GM18526 (cell line): ENCODE measurements at regions not wholly inside any gene's neighbourhood (a gene's known extent, or its start where the extent isn't known, plus 50 kb on each side); places are given as distances from the start of the nearest gene placed in this dataset.

Experiments used
- POLR2A ChIP-seq: IDR thresholded peaks from 3 replicates; pipeline ENCODE4 v1.6.1; 2011; ENCODE audit not compliant: insufficient read length; ENCODE audit errors: extremely low read depth

DNA sequence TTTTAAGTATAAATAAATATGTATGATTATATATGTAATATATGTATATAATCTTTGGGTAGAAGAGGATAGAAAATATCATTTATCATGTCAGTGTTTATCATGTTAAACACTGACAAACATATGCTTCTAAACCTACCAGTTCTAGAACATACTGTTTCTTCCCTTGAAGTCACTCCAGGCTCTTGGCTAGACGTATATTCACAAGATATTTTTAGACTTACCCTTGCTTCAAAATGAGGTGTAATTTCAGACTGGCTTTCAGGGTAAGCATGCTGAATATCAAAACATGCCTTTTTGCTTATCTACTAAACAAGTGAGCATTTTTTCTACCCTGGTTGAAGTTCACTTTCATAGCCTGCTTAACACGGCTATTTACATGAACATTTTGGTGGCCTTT lies 642.4 kb upstream of the PKDCC start:
- no peak for TF ChIP-seq POLR2A

DNA sequence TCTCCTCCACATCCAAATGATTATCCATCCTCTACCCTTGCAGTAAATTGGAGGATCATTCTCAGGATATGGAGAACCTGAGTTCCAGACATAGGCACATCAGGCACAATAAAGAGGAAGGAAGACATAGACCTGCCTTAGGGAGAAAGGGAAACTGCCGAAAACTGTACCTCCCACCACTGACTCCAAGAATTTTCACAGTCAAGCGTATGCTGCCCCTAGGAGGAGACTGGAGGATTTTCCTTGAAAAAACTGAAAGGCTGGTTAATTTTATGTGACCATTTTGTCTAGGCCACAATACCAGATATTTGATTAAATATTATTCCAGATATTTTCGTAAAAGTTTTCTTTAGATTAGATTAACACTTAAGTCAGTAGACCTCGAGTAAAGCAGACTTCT lies 638.5 kb upstream of the PKDCC start:
- TF ChIP-seq POLR2A = no peak

DNA sequence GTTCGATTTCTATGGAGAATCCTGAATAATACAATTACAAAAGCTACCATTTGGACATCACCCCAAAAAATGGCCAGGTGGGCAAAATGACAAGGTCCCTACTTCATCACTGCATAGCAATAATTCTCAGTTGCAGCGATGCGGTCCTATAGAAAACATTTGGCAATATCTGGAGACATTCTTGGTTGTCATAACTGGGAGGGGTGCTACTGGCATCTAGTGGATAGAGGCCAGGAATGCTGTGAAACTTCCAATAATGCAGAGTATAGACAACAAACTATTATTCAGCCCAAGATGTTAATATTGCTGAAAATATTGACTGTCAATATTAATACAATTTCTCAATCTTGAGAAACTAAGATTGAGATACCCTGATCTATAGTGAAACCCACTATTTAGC lies 637.8 kb upstream of the PKDCC start:
- TF ChIP-seq POLR2A = no peak

DNA sequence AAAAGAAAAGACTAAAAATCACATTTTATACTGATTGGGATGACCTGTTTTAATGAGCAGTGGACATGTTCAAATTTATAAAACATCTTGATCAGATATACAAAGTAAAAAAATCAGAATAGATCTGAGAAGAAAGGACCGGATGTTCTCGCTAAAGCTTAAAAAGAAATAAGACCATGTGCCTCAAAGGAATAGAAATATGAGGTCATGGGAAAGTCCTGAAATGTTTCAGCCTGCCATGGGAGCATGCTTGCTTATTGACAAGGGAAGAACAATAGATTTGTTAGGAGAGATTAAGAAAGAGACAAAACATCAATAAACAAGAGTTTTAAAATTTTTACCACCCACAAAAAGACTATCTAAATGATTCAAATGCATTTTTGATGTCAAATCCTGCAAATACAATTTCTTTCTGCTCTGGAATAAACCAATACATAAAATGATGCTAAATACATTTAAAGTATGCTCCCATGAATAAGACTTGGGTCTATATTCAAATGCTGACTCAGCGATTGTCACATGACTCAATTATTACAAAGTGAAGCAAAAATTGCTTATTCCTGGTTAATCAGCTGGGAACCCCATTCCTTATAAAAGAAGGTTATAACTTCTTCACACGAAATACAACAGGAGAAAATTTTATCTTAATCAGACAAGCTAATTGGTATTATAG lies 633.9 kb upstream of the PKDCC start:
- no peak for TF ChIP-seq POLR2A

DNA sequence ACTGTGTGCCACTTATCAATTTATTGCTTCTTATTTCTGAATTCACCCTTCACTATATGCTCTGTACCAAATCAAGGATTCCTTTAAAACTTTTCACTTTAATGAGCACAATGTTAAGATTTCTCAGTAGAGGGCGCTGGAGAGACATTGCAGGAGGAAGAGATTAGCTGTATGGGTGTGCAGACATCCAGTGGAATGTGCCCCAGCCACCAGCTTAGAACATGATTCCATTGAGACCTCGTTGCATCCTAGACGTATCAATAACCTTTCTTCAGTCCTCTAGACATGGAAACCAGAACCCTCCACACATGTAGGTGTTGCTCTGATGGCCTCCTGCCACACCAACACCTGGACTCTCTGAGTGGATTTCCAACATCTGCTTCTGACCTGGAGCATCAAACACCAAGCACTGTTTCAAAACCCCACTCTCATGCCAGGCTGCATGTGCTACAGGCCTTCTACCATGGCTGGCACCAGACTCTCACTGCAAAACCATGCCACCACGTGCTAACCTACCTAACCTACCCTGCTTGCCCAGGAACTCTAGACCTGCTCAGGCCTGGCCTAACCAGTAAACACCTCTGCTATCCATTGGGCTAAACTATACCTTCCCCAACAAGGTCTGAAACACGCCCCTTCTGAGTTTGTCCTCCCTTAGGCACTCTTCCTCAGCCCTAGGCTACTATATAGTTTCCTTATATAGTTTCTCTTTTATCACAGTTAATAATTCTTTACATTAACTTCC lies 633.2 kb upstream of the PKDCC start:
- TF ChIP-seq POLR2A = no peak

DNA sequence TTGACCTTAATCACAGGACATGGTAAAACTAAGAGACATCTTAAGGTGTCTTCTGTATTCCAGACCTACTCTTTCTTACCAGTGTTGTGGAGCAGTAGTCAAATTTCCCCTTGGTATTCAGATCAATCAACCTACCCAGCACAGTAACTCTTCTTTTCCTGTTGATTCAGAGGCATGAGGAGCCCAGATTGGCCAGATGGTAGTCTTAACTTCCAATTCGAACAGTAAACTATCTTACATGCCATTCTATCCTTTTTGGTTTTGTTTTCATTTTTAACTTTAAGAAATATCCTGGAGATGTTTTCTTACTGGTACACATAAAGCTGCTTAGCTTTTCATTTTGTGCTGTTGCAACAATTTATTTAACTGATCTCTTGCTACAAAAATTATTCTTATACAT lies 630.3 kb upstream of the PKDCC start:
- no peak for TF ChIP-seq POLR2A

DNA sequence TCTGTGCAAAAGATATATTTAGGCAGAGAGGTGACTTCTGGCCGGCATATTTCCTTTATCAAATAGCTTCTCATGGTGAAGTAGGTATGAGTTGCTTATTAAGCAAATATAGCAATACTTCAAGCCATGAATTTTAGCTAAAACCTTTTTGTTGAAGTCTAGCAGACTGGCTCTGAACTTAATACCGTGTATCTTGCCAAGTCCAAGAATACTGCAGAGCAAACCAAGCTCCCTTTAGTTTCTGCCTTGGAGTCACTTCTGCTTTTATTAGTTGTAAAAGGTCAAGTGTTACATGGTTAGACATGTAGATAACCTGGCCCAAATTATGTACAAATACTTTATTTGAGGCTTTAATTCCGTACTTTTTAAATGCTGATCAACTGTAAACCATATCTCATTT lies 627.6 kb upstream of the PKDCC start:
- TF ChIP-seq POLR2A = no peak

DNA sequence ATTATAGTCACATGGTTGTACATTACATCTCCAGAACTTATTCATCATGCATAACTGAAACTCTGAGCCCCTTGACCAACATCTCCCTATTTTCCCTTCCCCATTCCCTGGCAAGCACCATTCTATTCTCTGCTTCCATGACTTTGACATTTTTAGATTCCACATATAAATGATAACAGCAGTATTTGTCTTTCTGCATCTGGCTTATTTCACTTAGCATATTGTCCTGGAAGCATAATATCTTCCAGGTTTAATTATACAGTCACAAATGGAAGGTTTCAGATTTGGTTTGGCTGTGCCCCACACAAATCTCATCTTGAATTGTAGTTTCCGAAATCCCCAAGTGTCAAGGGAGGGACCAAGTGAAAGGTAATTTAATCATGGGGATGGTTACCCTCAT lies 626.9 kb upstream of the PKDCC start:
- no peak for TF ChIP-seq POLR2A

DNA sequence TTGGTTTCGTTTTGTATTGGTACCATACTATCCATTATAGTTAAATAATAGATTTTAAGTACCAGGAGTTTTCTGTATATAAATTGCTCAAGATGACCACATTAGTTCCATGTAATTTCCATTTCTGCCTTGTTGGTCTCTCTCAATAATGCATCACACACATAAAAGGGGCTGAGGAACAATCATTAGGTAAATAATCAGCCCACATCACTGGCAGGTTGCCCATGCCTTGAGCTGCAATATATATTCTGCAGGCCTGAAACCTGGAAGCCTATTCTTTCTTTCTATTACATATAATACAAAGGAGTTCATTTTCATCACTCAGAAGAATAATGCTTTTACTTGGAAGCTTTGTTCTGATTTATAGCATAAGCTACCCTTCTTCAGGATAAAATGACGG lies 616.1 kb upstream of the PKDCC start:
- TF ChIP-seq POLR2A = no peak

DNA sequence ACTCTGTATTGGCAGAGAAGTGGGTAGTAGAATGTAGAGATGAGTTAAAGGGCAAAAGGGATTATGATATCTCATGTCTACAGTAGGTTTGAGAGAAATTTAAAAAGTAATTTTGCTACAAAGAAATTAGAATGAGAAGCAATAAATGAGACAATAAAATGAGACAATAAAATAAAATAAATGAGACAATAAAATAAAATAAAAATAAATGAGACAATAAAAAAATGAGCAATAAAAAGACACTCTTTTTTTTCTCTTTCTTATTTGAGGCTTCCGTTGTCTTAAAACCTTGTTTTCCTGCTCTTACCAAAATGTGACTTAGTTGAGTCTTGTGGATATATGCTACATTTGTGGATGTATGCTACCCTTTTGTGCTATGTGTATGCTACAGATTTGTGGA lies 615.4 kb upstream of the PKDCC start:
- TF ChIP-seq POLR2A = no peak

DNA sequence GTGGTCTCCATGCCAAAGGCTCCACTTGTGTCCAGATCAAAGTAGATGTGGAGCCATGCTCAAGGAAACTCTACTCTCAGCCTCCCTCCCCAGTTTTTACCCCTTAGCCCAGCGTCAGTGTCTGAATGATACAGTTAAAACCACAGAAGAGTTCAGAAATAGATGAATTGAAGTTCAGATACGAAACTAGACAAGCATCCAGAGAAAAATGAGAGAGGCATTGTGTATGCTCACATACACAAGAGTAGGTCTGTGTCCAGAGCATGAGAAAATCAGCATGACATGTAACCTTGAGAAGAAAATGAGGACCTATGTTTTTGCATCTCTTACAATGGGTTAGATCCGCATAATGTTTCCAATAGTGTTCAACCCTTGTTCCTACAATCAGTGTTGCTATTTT lies 612.8 kb upstream of the PKDCC start:
- no peak for TF ChIP-seq POLR2A

DNA sequence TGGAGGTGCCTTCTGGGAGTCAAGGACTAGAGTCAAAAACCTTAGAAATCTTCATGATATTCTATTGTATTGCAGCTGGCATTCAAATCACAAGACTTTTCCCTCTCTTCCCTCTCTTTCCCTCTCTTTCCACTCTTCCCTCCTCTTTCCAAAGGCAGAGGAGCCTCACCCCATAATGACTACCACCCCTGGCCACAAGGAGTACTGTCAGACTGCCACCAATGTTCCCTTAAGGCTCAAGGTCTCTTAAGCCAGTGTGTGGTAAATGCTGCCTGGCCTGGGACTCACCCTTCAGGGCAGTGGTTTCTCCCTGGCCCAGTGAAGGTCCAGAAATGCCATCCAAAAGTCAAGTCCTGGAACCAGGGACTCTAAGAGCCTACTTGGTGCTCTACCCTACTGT lies 605.9 kb upstream of the PKDCC start:
- no peak for TF ChIP-seq POLR2A

DNA sequence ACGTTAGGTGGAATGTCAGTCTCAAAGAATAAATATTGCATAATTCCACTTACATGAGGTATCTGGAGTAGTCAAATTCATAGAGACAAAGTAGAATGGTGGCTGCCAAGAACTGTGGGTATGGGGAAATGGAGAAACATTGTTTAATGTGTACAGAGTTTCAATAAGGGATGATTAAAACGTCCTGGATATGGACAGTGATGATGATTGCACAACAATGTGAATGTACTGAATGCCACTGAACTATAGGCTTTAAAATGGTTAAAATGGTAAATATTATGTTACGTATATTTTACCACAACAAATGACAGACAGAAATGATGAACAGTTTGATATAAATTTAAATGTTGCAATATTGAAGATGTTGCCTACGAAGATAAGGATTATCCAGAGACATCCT lies 602.0 kb upstream of the PKDCC start:
- no peak for TF ChIP-seq POLR2A

DNA sequence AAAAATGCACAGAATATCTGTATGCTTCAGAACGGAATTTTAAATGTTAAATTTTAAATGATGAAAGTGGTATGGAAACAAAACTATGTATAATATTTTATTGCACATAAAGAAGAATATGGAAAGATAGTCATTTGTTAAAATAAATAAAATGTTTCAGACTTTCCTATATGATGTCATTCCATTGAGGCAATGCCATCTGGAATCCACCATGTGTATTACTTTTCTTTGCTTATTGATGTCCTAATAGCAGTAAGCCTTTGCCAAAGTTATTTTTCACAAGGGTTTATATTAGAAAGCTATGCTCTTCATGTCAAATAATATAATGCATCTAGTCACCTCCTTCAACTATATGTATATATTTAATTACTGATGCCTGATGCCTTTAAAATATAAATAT lies 601.6 kb upstream of the PKDCC start:
- no peak for TF ChIP-seq POLR2A

DNA sequence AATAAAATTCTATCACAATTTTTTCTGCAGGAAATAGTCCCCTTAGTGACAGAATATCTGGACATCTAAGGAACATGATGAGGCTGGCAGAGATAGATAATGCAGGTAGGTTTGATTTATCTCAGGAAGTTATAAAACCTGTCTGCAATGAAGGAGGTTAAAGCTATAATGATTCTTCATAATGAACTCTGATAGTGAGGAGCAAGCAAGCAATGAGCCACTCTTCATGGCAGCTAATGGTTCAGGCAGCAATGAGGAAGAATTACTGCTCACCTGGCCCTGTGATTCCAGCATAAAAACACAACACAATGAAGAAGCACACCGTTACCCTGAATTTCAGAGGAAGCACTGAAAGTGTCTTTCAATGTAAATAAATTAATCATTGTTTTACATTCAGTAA lies 599.6 kb upstream of the PKDCC start:
- no peak for TF ChIP-seq POLR2A

DNA sequence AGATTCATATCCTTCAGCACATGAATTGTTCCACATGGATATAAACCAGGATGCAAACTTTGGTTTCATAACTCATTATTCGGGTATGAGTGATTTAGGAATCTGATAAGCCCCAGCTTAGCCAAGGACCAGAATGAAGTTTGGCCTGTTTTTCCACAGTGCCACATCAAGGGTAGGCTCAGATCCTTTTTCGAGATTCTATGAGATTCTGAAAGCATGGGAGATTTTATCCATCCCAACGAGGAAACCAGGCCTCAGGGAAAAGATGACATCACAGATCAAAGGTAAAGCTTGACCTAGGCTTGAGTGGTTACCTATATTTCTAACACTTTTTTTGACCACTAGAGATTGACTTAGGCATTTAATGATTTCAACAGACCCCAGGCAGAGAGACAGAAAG lies 590.8 kb upstream of the PKDCC start:
- no peak for TF ChIP-seq POLR2A

DNA sequence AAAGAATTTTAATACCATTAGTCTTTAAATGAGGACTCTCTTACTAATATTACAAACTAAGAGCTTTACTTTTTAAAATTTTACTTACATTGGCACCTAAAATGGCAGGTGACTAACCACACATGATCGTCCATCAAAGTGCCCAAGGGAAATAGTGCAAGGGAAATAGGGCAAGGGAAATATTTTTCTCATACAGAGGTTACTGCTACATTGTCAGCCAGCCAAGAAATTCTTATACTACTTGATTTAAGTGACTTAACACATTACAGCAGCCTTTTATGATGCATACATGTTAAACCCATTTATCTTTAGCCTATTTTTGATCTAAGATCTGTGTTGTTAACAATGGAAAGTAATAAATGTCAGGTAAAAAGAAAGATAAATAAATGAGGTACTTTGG lies 587.2 kb upstream of the PKDCC start:
- TF ChIP-seq POLR2A = no peak
